Cardiac muscle cell (in vitro differentiated cells and primary cell): ENCODE measurements at regions not wholly inside any gene's neighbourhood (a gene's known extent, or its start where the extent isn't known, plus 50 kb on each side); places are given as distances from the start of the nearest gene placed in this dataset.

Experiments used
- DNase-seq, 2 donors: peaks; one replicate each; pipeline versions ENCODE4 v3.0.0 to v3.0.0-alpha.2; 2010 to 2017; ENCODE audit warnings: low read depth in 1 of 2, low spot score in 1 of 2
- H3K27ac ChIP-seq: fragments of 200-600 bp; sonication (generic); 2 replicates; pipeline ENCODE4 v1.5.1; 2016
- H3K27me3 ChIP-seq: fragments of 200-600 bp; sonication (generic); 2 replicates; pipeline ENCODE4 v1.6.0; 2016; ENCODE audit warnings: control low read depth
- H3K36me3 ChIP-seq: fragments of 200-600 bp; sonication (generic); 2 replicates; pipeline ENCODE4 v1.5.1; 2016; ENCODE audit warnings: control low read depth
- H3K4me1 ChIP-seq: fragments of 200-600 bp; sonication (generic); 2 replicates; pipeline ENCODE4 v1.8.1; 2017; ENCODE audit warnings: low read depth, mild to moderate bottlenecking, mixed run types
- H3K4me3 ChIP-seq: fragments of 200-600 bp; sonication (generic); 2 replicates; pipeline ENCODE4 v1.5.1; 2016; ENCODE audit warnings: mild to moderate bottlenecking
- H3K9me3 ChIP-seq: fragments of 200-600 bp; sonication (generic); 2 replicates; pipeline ENCODE4 v1.5.1; 2017; ENCODE audit warnings: low read depth, mild to moderate bottlenecking, control low read depth
- TF ChIP-seq, protein P1 (sequence below): IDR thresholded peaks from 2 replicates; pipeline ENCODE4 v1.5.1; 2012; ENCODE audit warnings: low read depth, mild to moderate bottlenecking, low read length

DNA sequence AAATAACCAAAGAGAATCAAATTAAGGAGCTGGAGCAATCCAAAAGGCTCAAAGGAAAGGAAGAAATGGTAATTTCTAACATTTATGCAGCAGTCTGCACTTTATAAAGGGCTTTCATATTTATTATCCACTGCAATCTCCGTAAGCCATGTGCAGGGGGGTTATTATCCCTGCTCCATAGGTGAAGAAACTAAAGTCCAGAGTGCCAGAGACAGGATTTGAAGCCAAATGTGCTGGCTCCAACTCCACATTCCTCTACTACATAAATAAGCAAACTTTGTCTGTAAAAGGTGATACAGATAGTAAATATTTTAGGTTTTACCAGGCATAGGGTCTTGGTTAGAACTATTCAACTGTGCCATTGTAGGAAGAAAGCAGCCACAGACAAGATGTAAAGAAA is 221.4 kb downstream of the MINAR1 start:
- no peaks in the 10 kb centered on the region for H3K4me1 ChIP-seq
- H3K27ac ChIP-seq = no peak overlapping the region
- H3K4me3 ChIP-seq = no peak overlapping the region
- TF ChIP-seq, protein P1, sequence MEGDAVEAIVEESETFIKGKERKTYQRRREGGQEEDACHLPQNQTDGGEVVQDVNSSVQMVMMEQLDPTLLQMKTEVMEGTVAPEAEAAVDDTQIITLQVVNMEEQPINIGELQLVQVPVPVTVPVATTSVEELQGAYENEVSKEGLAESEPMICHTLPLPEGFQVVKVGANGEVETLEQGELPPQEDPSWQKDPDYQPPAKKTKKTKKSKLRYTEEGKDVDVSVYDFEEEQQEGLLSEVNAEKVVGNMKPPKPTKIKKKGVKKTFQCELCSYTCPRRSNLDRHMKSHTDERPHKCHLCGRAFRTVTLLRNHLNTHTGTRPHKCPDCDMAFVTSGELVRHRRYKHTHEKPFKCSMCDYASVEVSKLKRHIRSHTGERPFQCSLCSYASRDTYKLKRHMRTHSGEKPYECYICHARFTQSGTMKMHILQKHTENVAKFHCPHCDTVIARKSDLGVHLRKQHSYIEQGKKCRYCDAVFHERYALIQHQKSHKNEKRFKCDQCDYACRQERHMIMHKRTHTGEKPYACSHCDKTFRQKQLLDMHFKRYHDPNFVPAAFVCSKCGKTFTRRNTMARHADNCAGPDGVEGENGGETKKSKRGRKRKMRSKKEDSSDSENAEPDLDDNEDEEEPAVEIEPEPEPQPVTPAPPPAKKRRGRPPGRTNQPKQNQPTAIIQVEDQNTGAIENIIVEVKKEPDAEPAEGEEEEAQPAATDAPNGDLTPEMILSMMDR = no peak
- no peaks in the 10 kb centered on the region for H3K27me3 ChIP-seq
- H3K36me3 ChIP-seq = no peaks in the 10 kb centered on the region
- no peak for DNase-seq
- no peaks in the 10 kb centered on the region for H3K9me3 ChIP-seq

DNA sequence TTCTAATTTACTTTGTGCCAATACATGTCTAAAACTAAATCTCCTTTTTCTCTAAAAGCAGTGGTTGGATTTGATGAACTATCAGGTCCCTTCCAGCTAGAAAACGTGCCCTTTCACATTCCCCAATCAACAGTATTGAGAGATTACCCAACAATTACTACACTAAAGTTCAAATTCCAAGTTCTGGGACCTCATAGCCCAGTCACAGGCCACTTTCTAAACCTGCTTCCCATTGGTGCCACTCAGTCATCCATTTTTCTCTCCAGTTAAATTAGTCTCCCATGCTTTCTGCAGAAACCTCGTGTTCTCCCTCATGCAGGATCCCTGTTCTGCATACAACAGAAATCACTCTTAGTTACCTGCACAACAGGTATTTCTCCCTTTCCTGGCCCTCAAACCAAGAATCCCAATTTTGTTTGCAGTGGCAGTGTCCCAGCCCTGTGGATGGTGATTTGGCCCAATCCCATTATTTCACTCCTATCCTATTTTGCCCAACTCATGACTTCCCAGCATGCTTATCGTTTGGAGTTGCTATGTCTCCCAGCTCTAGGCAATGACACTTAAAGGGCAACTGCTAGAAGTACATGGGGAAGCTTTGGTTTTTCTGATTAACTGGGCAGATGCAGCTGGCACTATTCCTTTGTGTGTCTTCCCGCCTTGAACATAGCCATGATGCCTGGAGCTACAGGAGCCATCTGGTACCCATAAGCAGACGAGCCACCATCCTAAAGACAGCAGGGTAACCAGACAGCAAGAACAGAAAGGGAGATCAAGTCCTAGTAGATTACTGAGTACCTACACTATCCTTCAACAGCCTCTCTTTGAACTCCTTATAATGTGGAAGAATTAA is 224.2 kb downstream of the MINAR1 start:
- Histone ChIP-seq H3K9me3 (no peaks in the 10 kb centered on the region), H3K4me1 (no peaks in the 10 kb centered on the region), H3K27me3 (no peaks in the 10 kb centered on the region), H3K4me3 (no peak overlapping the region), H3K36me3 (no peaks in the 10 kb centered on the region), H3K27ac (no peak overlapping the region)
- TF ChIP-seq, protein P1 = no peak
- DNase-seq = no peak

DNA sequence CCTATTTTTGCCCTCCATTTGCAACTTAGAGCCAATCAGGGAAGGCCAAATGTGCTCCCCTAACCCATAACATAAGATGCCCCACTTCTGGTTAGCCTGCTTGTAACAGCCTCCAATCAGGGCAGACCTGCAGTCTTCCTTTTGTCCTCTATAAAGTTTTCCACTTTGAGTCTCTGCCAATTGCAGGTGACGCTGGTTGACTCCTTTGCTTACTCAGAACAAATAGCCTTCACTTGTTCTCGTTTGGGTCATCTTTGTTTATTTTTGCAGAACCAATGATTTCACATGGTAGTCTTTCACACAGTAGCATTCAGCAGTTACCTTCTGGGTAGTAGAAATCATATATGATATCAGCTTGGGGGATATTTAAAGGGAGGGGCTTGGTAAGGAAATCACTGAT is 225.6 kb downstream of the MINAR1 start:
- TF ChIP-seq, protein P1 = no peak
- no peaks in the 10 kb centered on the region for H3K9me3 ChIP-seq

DNA sequence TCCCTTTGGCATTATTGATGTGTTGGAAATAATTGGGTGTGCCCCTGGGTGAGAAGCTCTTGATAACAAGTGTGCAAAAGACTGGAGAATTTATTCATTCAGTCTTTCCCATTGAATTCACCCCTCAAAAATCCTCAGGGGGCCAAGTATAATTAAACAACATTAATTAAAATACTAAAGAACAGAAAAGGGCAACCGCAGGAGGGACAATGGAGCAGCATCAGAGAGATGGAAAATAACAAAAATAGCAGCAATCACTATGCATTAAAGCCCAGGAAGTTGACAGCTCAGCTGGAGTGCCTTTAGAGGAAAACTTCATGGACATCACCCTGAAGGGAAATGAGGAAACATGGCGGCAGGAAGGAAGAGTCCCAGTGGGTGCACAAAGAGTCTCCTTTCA is 227.6 kb downstream of the MINAR1 start:
- DNase-seq = no peak
- H3K36me3 ChIP-seq = no peaks in the 10 kb centered on the region
- TF ChIP-seq, protein P1 = no peak
- no peak overlapping the region for H3K4me3 ChIP-seq
- no peak overlapping the region for H3K27ac ChIP-seq
- H3K9me3 ChIP-seq = no peaks in the 10 kb centered on the region
- no peaks in the 10 kb centered on the region for H3K4me1 ChIP-seq
- H3K27me3 ChIP-seq = no peaks in the 10 kb centered on the region

More for the DNA sequence above, 225.6 kb downstream of the MINAR1 start:
- DNase-seq = no peak
- Histone ChIP-seq H3K4me3 (no peak overlapping the region), H3K27ac (no peak overlapping the region), H3K4me1 (no peaks in the 10 kb centered on the region), H3K27me3 (no peaks in the 10 kb centered on the region), H3K36me3 (no peaks in the 10 kb centered on the region)

DNA sequence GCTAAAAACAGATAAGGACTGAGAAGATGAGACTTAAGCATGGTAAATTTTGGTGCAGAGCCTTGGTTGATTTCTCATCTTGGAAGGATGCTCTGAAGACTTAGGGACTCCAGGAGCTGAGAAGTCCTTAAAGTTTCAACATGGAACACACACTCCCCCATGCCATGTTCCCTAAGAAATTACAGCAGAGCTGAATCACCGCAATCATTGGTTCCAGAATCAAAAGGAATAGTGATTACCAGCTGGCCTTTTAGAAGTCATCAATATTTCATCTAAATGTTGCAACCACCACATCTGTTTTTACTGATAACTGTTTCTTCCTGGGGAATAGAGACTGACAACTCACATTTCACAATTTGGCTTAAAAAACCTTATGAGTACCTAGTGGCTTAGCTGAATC is 229.3 kb downstream of the MINAR1 start:
- TF ChIP-seq, protein P1 = no peak
- no peak for DNase-seq
- Histone ChIP-seq H3K27me3 (no peaks in the 10 kb centered on the region), H3K36me3 (no peaks in the 10 kb centered on the region), H3K4me3 (no peak overlapping the region), H3K27ac (no peak overlapping the region), H3K4me1 (no peaks in the 10 kb centered on the region), H3K9me3 (no peaks in the 10 kb centered on the region)
